ENCODE measurements at regions not wholly inside any gene's neighbourhood (a gene's known extent, or its start where the extent isn't known, plus 50 kb on each side); places are given as distances from the start of the nearest gene placed in this dataset.
A peak's percentile ranks its signal among the peaks of the same experiment; 100 is the strongest.

DNA sequence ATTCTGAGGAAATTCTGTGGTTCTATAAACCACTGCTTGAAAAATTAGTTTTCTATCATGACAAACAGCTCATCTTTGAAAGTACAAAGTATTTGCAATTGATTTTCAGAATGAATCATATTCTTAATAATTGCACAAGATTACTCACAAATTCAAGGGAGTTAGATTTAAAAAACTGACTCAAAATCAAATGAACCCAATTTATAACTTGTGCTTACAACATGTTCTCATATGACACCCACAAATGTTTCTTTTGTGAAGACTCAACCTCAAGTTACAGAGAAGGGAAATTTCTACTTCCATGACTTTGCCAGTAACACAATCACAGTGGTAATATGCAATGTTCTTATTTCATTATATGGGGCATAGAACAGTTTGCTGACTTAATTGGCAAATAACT is 272.0 kb upstream of the ACTBL2 start:
- ATAC-seq (no peak), DNase-seq (ENCODE audit: low read depth, low spot score) (no peak)
- no TSS peak for BruUV-seq (replicated peaks)
- intact Hi-C loops (cut with micrococcal nuclease; ENCODE audit: unreplicated experiment) = no loop called here
- no peak overlapping the region for H3K4me3 ChIP-seq (ENCODE audit: low read depth in 2 of 2, low read length in 2 of 2)
- in situ Hi-C loops (cut with HindIII; ENCODE audit: low pct_unique_long_range_greater_than_20kb, low sequenced_read_pairs) = no loop called here
- H3K4me1 ChIP-seq (ENCODE audit: control insufficient read depth, insufficient read depth, low read length) = peaks cover 5% of the 10 kb centered on the region; the same call in 1 of the 2 replicates
- CTCF ChIA-PET = no interaction called here
- no peaks in the 10 kb centered on the region for H3K27me3 ChIP-seq (ENCODE audit: control insufficient read depth, insufficient read depth, low read length)
- peak overlapping the region; percentile 34; the same call in 1 of the 2 replicates for H3K27ac ChIP-seq (ENCODE audit: low read length)
- H3K36me3 ChIP-seq (ENCODE audit: control insufficient read depth, insufficient read depth, low read length) = no peaks in the 10 kb centered on the region
- no peak for TF ChIP-seq SIN3A (IDR thresholded peaks at IDR 0.05; ENCODE audit: borderline replicate concordance, insufficient read depth, low read depth, low read length)
- TF ChIP-seq, protein P1, sequence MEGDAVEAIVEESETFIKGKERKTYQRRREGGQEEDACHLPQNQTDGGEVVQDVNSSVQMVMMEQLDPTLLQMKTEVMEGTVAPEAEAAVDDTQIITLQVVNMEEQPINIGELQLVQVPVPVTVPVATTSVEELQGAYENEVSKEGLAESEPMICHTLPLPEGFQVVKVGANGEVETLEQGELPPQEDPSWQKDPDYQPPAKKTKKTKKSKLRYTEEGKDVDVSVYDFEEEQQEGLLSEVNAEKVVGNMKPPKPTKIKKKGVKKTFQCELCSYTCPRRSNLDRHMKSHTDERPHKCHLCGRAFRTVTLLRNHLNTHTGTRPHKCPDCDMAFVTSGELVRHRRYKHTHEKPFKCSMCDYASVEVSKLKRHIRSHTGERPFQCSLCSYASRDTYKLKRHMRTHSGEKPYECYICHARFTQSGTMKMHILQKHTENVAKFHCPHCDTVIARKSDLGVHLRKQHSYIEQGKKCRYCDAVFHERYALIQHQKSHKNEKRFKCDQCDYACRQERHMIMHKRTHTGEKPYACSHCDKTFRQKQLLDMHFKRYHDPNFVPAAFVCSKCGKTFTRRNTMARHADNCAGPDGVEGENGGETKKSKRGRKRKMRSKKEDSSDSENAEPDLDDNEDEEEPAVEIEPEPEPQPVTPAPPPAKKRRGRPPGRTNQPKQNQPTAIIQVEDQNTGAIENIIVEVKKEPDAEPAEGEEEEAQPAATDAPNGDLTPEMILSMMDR (IDR thresholded peaks at IDR 0.05) = no peak
- TF ChIP-seq TCF7L2 (IDR thresholded peaks at IDR 0.05; ENCODE audit: low read depth, low read length) = no peak
- no peak for TF ChIP-seq POLR2AphosphoS5 (IDR thresholded peaks at IDR 0.05; ENCODE audit: low read depth, low read length)
- TF ChIP-seq, protein P2, sequence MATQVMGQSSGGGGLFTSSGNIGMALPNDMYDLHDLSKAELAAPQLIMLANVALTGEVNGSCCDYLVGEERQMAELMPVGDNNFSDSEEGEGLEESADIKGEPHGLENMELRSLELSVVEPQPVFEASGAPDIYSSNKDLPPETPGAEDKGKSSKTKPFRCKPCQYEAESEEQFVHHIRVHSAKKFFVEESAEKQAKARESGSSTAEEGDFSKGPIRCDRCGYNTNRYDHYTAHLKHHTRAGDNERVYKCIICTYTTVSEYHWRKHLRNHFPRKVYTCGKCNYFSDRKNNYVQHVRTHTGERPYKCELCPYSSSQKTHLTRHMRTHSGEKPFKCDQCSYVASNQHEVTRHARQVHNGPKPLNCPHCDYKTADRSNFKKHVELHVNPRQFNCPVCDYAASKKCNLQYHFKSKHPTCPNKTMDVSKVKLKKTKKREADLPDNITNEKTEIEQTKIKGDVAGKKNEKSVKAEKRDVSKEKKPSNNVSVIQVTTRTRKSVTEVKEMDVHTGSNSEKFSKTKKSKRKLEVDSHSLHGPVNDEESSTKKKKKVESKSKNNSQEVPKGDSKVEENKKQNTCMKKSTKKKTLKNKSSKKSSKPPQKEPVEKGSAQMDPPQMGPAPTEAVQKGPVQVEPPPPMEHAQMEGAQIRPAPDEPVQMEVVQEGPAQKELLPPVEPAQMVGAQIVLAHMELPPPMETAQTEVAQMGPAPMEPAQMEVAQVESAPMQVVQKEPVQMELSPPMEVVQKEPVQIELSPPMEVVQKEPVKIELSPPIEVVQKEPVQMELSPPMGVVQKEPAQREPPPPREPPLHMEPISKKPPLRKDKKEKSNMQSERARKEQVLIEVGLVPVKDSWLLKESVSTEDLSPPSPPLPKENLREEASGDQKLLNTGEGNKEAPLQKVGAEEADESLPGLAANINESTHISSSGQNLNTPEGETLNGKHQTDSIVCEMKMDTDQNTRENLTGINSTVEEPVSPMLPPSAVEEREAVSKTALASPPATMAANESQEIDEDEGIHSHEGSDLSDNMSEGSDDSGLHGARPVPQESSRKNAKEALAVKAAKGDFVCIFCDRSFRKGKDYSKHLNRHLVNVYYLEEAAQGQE (IDR thresholded peaks at IDR 0.05; ENCODE audit: insufficient read depth in 1 of 2, low read depth in 2 of 2, low read length in 1 of 2) = no peak
- H3K9me3 ChIP-seq (ENCODE audit: control insufficient read depth, insufficient read depth, low read depth, low read length) = no peaks in the 10 kb centered on the region
- POLR2A ChIA-PET = no interaction called here

DNA sequence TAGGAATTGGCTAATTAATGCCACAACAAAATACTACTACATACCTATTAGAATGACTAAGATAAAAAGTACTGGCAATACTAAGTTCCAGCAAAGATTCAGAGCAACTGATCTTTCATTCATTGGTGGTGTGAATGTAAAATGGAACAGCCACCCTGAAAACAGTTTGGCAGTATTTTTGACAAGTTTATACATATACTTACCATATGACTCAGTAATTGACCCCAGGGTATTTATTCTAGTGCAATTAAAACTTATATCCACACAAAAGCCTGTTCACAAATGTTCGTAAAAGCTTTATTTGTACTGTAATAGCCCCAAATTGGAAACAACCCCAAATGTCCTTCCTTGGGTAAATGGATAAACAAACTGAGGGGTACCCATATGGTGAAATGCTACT is 270.8 kb upstream of the ACTBL2 start:
- in situ Hi-C loops (cut with HindIII; ENCODE audit: low pct_unique_long_range_greater_than_20kb, low sequenced_read_pairs) (no loop called here), intact Hi-C loops (cut with micrococcal nuclease; ENCODE audit: unreplicated experiment) (no loop called here)
- ChIA-PET CTCF (no interaction called here), POLR2A (no interaction called here)
- no peak for ATAC-seq
- Histone ChIP-seq H3K9me3 (ENCODE audit: control insufficient read depth, insufficient read depth, low read depth, low read length) (no peaks in the 10 kb centered on the region), H3K27ac (ENCODE audit: low read length) (peak overlapping the region; percentile 52; the same call in 1 of the 2 replicates), H3K4me1 (ENCODE audit: control insufficient read depth, insufficient read depth, low read length) (peaks cover 5% of the 10 kb centered on the region; the same call in 1 of the 2 replicates), H3K4me3 (ENCODE audit: low read depth in 2 of 2, low read length in 2 of 2) (no peak overlapping the region), H3K27me3 (ENCODE audit: control insufficient read depth, insufficient read depth, low read length) (no peaks in the 10 kb centered on the region), H3K36me3 (ENCODE audit: control insufficient read depth, insufficient read depth, low read length) (no peaks in the 10 kb centered on the region)
- no peak for DNase-seq (ENCODE audit: low read depth, low spot score)
- TF ChIP-seq SIN3A (IDR thresholded peaks at IDR 0.05; ENCODE audit: borderline replicate concordance, insufficient read depth, low read depth, low read length) (no peak), TCF7L2 (IDR thresholded peaks at IDR 0.05; ENCODE audit: low read depth, low read length) (peak; percentile 65; the same call in 1 of the 2 replicates), POLR2AphosphoS5 (IDR thresholded peaks at IDR 0.05; ENCODE audit: low read depth, low read length) (no peak)
- TF ChIP-seq, protein P2 (IDR thresholded peaks at IDR 0.05; ENCODE audit: insufficient read depth in 1 of 2, low read depth in 2 of 2, low read length in 1 of 2) = no peak
- TF ChIP-seq, protein P1 (IDR thresholded peaks at IDR 0.05) = no peak
- no TSS peak for BruUV-seq (replicated peaks)

Data from Panc1 (cell line).